HG02798 (cell line): ENCODE measurements at regions not wholly inside any gene's neighbourhood (a gene's known extent, or its start where the extent isn't known, plus 50 kb on each side); places are given as distances from the start of the nearest gene placed in this dataset.
"Not testable (repeated sequence)": the region's sequence is repeated elsewhere in the genome, so short reads cannot be mapped to it uniquely, and the experiment has no call there.

Source experiments
- ATAC-seq: cut with Tn5 transposase; IDR thresholded peaks from one replicate; pipeline ENCODE4 v1.9.1; 2021; ENCODE audit warnings: mild to moderate bottlenecking; ENCODE audit not compliant: unreplicated experiment, poor library complexity

DNA sequence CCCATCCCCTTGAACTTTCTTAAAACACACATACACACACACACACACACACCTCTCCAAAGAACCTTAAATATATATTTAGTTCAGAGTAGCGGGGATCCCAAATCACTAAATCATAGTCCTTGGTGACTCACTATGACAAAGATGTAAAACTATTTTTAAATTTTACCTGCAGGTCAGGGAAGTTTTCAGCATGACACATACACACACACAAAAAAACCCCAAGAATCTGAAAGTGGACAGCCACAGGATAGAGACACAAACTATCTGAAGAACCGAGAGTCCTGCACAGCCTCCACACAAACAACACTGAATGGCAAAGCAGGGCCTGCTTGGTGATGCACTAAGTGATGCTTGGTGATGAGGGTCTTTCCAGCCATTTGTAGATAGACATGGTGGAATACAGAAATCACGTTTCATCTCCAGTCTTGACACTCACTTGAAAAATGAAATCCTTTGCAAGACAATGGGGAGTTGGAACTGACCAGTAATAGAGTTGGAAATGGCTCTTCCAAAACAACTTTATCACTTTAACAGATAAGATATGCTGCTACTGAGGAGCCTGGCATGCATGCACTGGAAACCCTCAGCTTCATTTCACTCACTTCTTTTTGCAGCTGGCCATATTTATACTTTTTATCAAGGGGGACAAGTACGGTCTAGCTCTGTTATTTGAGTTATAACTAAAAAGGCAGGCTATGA, 307.3 kb downstream of the RAPGEF2 start:
- ATAC-seq = no peak

DNA sequence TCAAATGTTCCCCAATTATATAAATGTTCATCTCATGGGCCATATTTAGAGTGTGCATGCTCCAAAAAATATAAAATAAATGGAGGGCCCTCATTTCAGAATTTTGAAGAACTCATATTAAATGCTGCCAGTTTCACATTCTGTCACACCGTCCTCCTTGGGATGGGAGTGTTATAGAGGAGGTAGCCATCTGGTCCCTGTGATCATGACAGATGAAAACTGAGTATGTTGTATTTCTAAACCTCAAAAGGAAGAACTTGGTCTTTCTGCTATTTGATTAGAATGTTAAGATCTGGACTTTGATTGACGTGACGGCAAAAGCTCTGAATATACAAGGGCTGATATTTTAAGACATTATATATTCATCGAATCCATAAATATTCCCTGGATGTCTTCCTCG, 308.0 kb downstream of the RAPGEF2 start:
- no peak for ATAC-seq

DNA sequence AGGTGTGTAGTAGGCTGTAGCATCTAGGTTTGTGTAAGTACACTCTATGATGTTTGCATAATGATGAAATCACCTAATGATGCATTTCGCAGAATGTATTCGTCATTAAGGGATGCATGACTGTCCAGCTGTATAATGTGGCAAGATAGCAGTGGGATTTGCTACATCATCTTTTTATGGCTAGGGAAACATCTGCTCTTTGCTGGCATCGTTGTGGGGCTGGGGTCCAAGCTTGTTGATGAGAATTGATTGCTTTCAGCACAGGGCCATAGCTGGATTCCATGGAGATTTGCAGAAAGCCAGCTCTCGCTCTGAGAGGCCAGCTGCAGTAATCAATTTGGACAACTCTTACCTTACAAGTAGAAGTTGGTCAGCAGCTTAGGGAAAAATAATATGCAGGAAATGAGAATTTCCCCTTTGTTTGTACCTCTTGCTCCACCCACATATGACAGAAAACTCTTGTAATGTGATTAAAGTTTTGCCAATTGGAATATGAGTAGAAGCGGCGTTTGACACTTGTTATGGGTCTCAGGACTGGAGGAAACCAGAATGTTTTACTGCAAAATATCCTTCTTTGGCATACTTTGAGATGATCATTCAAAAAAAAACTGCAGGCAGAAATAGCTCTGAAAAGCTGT, 310.5 kb downstream of the RAPGEF2 start:
- ATAC-seq = no peak

DNA sequence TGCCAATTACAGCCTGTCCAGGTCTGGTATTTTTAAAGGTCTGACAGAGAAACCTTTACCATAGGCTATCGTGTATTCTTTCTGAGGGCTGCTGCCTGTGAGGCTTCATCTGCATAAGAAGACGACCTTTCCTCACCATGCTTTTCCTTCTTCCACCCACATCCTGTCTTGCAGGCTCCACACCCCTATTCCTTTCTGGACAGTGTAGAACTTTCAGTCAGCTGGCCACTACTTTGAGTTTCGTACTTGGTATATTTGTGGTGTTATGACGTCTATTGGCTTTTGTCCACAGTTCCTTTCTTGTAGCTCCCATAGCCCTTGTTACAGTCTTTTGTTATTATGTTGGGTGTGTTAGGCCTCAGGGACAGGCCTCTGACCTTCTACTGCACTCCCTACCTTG, 311.4 kb downstream of the RAPGEF2 start:
- no peak for ATAC-seq

DNA sequence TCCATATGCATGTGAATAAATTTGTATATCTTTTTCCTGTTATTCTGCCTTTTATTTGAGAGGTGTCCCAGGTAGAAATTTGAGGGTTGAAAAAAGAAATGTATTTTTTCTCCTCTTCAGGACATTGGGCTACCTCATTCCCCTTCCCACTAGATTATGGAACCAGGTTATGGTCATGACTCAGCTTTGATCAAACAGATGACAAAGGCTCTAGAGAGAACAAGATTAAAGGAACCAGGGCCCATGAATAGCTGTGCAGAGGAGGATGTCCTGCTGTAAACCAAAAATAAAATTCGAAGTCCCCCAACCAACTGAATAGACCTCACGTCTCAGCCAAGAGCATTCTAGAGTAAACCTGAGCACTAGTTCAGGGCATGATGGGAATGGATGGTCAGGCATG, 313.2 kb downstream of the RAPGEF2 start:
- ATAC-seq = no peak

DNA sequence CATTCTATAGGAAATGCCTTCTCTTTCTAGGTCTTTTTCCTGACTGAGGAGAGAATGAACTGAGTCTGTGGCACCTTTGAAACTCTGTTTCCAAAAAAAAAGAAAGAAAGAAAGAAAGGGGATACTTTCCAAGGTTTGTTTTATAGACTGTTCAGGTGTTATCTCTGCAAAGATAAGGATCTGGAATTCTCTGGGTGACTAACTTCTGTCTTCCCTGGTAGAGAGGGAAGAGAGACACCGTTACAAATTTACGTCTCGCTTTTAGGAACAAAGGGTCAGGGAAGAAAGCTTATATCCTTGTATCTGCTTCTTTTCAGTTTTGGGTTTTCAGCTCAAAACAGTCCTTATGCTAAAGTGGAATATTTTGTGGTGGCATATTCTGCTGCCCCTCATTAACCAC, 314.1 kb downstream of the RAPGEF2 start:
- ATAC-seq = no peak

DNA sequence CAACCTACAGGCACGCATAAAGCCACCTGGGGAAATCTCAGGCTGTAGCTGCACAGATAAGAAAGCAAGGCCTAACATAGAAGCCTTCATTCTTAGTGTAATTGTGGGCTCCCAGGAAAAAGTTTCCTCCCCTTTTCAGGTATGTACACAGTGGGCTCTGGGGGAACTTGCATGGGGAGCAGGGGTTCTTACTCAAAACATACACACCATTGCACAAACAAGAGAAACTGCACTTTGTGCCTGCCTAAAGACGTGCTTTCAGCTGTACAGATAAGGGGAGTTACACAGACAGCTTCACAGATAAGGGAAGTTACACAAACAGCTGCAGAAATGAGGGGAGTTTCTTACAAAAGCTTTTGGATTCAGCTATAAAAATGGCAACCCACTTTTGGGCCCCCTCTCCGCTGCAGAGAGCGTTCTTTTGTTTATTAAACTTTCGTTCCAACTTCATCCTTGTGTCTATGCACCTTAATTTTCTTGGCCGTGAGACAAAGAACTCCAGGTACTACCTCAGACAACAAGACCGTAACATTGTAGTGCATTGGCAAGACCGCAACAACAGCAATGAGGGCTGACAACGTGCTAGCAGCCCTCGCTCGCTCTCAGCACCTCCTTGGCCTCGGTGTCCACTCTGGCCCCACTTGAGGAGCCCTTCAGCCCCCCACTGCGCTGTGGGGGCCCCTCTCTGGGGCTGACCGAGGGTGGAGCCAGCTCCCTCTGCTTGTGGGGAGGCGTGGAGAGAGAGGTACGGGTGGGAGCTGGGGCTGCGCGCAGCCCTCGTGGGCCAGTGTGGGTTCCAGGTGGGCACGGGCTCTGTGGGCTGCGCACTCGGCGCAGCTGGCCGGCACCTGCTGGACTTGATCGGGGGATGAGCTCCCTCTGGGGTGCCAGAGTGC, 317.5 kb downstream of the RAPGEF2 start:
- no peak for ATAC-seq

DNA sequence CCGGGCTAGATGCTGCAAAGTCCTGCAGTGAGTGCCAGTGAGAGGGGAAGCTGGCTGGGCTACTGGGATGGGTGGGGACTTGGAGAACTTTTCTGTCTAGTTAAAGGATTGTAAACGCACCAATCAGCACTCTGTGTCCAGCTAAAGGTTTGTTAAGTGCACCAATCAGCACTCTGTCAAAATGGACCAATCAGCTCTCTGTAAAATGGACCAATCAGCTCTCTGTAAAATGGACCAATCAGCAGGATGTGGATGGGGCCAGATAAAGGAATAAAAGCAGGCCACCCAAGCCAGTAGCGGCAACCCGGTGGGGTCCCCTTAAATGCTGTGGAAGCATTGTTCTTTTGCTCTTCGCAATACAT, 318.2 kb downstream of the RAPGEF2 start:
- ATAC-seq = not testable (repeated sequence)

DNA sequence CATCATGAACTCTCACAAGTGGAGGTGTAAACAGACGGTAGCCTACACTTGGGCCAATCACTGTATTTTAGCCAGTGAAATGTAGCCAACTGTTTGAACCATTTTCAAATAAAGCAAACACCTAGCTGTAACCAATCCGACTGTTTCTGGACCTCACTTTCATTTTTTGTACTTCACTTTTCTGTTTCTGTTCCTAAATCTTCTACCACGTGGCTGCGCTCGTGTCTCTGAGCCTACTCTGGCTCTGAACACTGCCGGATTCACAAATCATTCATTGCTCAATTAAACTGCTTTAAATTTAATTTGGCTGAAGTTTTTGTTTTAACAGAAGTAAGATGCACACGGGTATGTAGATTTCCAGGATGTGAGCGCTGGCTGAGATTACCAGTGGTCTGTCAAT, 319.1 kb downstream of the RAPGEF2 start:
- no peak for ATAC-seq

DNA sequence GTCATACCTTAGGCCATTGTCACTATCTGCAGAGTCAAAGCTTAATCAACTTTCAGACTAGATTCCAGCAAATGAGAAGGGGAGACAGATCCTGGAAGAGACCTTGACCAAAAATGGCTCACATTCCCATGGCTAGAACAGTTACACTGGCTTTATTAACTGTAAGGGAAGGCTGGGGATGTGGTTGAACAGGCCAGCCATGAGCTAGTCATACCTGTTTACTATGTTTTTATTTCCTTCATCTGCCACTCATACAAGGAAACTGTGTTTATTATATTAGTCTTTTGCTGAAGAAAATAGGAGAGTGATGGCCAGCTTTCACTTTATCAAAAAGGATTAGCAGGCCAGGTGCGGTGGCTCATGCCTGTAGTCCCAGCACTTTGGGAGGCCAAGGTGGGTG, 319.7 kb downstream of the RAPGEF2 start:
- no peak for ATAC-seq

DNA sequence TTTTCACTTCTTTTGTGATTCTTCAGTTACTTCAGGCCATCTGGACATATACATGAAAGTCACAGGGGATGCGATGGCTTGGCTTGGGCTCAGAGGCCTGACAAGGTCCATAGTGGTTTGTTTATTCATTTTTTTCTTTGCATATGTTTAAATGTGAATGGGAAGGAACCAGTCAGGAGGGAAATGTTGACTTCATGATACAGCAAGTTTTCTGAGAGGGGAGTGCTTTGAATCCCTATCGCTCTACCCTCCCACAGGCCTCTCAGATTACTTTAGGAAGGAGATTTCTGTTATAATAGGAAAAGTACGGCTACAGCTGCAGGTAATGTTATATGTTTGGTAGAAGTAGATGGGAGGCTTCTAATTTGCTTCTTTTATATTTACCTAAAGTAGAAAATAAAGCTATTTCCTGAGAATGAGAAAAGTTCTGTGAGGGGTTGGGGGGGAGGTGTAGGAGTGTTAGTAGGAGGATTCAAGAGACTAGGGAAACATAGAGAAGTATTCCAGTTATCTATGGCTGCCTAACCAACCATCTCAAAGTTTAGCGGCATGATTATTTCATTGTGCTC, 322.9 kb downstream of the RAPGEF2 start:
- ATAC-seq = no peak

DNA sequence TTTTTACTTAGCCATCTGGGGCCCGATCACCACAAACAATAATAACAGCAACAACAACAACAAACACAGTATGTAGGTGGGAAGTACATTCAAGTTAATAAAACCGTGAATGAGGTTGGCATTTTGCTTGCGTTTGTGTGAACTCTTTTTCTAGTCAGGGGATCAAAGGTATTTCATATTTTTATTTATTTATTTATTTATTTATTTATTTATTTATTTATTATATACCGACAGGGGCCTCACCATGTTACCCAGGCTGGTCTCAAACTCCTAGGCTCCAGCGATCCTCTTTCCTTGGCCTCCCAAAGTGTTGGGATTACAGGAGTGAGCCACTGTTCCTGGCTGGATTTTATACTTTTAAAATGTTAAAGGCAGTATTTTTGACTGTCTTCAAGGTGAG, 325.4 kb downstream of the RAPGEF2 start:
- ATAC-seq = no peak

DNA sequence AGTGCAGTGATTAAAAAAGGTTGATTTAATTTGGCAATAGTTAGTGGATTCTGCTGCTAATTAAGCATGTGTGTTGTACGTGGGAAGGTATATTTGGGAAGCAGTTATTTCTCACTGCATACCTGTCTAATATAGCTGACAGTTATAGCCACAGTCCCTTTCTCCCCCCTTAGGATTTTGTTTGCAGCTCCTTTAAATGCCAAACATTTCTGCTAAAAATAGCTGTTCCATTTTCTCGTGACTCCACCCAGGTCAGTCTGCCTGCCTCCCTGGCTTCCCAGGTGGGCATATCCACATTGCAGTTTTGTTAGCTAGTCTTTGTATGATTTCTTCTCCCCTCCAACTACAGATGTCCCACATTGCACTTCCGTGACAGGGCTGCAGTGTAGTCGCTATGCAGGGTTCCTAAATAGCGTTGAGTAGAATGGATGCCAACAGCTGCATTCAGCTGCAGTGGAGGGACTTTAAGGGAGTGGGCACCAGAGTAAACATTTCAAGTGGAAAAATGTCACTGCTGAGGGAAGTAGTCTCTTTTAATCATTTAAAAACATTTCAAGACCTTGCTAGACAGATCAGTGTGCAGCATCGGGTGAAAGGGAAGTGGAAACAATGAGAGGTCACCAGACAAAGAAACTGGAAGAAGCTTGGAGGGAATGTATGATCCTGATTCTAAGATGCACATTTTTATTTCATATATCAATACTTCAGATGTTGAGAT, 326.3 kb downstream of the RAPGEF2 start:
- no peak for ATAC-seq

DNA sequence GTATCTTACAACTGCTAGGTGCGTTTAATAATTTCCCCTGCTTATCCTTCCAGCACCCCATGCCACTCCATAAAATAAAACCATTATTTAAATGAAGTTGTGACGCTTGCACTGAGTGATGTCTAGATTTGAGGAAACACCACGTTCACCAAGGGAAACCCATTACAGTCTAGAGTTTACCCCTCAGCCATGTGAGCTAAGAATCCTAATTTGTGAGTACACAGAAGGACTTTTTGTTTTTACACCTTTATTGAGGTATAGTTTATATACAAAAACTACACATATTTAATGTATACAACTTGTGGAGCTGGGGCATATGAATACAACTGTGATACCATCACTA, 326.8 kb downstream of the RAPGEF2 start:
- ATAC-seq = no peak

DNA sequence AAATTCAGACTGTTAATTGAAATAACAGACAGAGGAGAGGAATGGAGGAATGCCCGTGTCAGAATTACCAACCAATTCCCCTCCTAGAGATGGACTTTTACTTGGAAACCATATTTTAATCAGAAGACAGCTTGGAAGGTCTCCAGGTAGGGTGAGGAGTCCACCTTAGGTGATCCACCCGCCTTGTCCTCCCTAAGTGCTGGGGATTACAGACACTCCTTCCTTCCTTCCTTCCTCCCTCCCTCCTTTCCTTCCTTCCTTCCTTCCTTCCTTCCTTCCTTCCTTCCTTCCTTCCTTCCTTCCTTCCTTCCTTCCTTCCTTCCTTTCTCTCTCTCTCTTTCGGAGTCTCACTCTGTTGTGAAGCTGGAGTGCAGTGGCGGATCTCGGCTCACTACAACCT, 328.0 kb downstream of the RAPGEF2 start:
- no peak for ATAC-seq

DNA sequence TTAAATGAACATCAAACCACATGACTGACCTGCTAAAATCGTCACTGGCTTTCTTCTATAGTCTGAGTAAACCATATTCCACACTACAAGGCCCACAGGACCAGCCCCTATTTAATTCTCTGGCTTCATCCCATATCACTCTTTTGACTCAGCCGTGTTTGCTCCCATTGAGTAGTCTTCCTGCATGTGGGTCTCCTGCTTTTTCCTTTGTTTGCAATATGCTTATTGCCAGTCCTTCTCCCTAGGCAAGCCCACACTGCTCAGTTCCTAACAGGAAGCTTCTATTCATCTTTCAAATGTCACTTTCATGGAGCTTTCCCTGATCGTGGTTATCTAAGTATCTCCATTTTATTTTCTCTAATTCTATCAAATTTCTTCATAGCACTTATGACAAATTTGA, 329.6 kb downstream of the RAPGEF2 start:
- no peak for ATAC-seq

DNA sequence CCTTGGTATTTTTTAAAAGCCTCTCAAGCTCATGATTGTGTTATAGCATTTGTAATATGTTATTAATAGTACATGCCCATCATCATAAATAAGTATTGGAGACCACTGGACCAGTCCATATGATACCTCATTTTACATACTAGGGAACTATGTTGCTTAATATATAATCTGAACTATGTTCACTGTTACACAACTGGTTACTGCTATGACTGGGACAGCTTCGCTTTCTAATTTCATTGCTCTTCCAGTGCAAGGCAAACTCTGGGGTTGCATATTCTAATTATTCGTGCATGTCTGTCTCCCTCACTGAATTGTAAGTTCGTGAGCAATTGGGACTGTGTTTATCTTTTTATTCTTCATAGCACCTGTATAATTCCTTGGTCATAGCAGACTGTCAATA, 330.5 kb downstream of the RAPGEF2 start:
- ATAC-seq = no peak

DNA sequence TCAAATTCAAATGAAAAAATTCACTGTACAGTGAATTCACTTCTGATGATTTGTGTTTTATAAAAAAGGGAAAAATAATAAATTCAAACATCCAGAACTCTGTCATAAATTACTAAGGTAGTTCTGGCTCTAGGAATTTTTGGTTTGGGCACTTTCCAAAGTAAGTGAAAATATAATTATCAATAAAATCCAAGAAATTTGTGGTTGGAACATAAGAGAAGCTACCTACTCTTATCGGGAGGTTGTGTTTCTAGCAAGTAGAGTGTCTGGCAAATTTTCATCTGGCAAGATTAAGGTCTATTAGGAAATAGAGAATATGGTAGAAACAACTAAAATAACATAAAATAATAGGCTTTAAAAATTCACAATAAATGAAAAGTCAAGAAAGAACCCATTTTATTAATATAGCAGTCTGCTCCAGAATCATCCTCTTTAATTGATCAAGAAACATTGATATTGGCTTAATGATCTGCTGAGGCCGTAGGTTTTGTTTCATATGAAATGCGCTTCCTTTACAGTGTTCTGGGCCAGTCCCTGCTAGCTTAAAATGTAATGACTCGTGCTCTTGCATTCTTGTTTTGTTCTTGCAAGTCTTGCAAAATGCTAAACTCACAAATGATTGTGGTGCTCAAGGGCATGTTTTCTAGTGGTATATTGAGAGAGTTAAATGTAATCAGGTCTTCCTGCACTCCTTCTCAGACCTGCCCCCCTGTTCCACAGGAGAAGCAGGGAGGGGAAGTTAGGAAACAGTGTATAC, 331.4 kb downstream of the RAPGEF2 start:
- ATAC-seq = no peak

DNA sequence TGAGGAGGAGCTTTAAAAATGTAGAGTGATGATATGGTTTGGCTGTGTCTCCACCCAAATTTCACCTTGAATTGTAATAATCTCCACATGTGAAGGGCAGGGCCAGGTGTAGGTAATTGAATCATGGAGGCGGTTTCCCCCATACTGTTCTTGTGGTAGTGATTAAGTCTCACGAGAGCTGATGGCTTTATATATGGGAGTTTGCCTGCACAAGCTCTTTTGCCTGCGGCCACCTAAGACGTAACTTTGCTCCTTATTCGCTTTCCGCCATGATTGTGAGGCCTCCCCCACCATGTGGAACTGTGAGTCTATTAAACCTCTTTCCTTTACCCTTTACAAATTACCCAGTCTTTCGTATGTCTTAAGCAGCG, 332.0 kb downstream of the RAPGEF2 start:
- no peak for ATAC-seq

DNA sequence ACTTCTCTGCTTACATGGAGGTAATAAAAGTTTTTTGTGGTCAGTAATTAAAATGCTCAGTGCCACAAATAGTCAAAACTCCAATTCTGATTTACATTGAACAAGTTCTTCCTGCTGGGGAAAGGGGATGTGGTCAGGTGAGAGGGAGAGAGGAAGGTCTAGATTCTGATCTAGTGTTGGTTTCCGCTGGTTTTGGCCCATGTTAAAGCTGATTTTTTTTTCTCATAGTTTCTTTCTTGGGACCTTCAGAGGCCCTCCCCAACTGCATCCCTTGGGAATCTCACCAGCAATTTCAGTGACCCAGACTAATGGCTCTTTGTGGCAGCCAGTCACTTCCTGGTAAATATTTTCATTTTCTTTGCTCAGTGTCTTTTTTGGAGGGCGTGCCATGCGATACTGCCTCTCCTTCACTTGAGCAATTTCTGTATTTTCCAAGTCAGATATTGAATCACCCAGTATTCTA, 332.7 kb downstream of the RAPGEF2 start:
- no peak for ATAC-seq
